DND-41 (cell line): ENCODE measurements at regions not wholly inside any gene's neighbourhood (a gene's known extent, or its start where the extent isn't known, plus 50 kb on each side); places are given as distances from the start of the nearest gene placed in this dataset.

ENCODE experiments used
- ATAC-seq: fragments of 200-7000 bp; cut with Tn5 transposase; 3 replicates; pipeline ENCODE4 v1.9.1; 2021; ENCODE audit warnings: low read depth; ENCODE audit not compliant: insufficient read depth
- DNase-seq: peaks from one replicate; pipeline ENCODE4 v3.0.0-alpha.2; 2020
- H2AFZ ChIP-seq: 2 replicates; pipeline ENCODE4 v1.6.0; 2012; ENCODE audit warnings: low read depth, low read length
- H3K27ac ChIP-seq: 2 replicates; pipeline ENCODE4 v1.5.1; 2012; ENCODE audit warnings: low read length, inconsistent platforms
- H3K27me3 ChIP-seq: fragments of 200-600 bp; sonication (generic); 2 replicates; pipeline ENCODE4 v1.6.0; 2012; ENCODE audit warnings: low read length, mild to moderate bottlenecking, inconsistent platforms; ENCODE audit not compliant: insufficient read depth, poor library complexity
- H3K36me3 ChIP-seq: 2 replicates; pipeline ENCODE4 v1.5.1; 2012; ENCODE audit warnings: low read length, inconsistent platforms; ENCODE audit not compliant: insufficient read depth
- H3K4me1 ChIP-seq: 2 replicates; pipeline ENCODE4 v1.5.1; 2012; ENCODE audit warnings: mild to moderate bottlenecking, low read length; ENCODE audit not compliant: insufficient read depth
- H3K4me2 ChIP-seq: 2 replicates; pipeline ENCODE4 v1.6.0; 2012; ENCODE audit warnings: mild to moderate bottlenecking, moderate library complexity, low read length, inconsistent platforms; ENCODE audit not compliant: insufficient read depth
- H3K4me3 ChIP-seq, 2 experiments: fragments of 200-600 bp in 1 of 2; shearing (Covaris generic) in 1 of 2; 2 replicates each; pipeline ENCODE4 v1.5.1; 2012 to 2016; ENCODE audit warnings: inconsistent platforms in 2 of 2, low read length in 2 of 2, mild to moderate bottlenecking in 2 of 2, low read depth in 1 of 2, moderate library complexity in 1 of 2
- H3K79me2 ChIP-seq: 2 replicates; pipeline ENCODE4 v1.6.0; 2012; ENCODE audit warnings: low read length, inconsistent platforms; ENCODE audit not compliant: insufficient read depth
- H3K9ac ChIP-seq: 2 replicates; pipeline ENCODE4 v1.6.0; 2012; ENCODE audit warnings: low read depth, mild to moderate bottlenecking, inconsistent platforms, low read length, moderate library complexity
- H3K9me3 ChIP-seq: 2 replicates; pipeline ENCODE4 v1.5.1; 2012; ENCODE audit warnings: low read length, moderate library complexity, mild to moderate bottlenecking, inconsistent platforms; ENCODE audit not compliant: insufficient read depth, severe bottlenecking
- H4K20me1 ChIP-seq: 2 replicates; pipeline ENCODE4 v1.6.0; 2012; ENCODE audit warnings: low read length; ENCODE audit not compliant: insufficient read depth
- CTCF ChIP-seq: IDR thresholded peaks from 2 replicates; pipeline ENCODE4 v1.5.1; 2012; ENCODE audit warnings: borderline replicate concordance, low read length, moderate library complexity, mild to moderate bottlenecking; ENCODE audit not compliant: poor library complexity, severe bottlenecking; ENCODE audit errors: extremely low read depth
- EZH2 ChIP-seq: IDR thresholded peaks from 3 replicates; pipeline ENCODE4 v1.6.1; 2012; ENCODE audit warnings: borderline replicate concordance, low read depth, mild to moderate bottlenecking, moderate library complexity, low read length, inconsistent platforms; ENCODE audit not compliant: severe bottlenecking

GRCh38 chr3:64743156-64743886, 55.5 kb upstream of the ADAMTS9 start:
- ATAC-seq (no peak), DNase-seq (no peak)
- TF ChIP-seq CTCF: no peak
- TF ChIP-seq EZH2: no peak
- H2AFZ ChIP-seq: no peak overlapping the region
- H3K79me2 ChIP-seq: no peaks in the 10 kb centered on the region
- H3K27ac ChIP-seq: no peak overlapping the region
- no peak overlapping the region for H3K4me2 ChIP-seq
- no peak overlapping the region for H3K9ac ChIP-seq
- H3K27me3 ChIP-seq: no peaks in the 10 kb centered on the region
- H4K20me1 ChIP-seq: no peaks in the 10 kb centered on the region
- no peak overlapping the region for H3K4me3 ChIP-seq
- H3K9me3 ChIP-seq: no peaks in the 10 kb centered on the region
- no peaks in the 10 kb centered on the region for H3K4me1 ChIP-seq
- H3K36me3 ChIP-seq: no peaks in the 10 kb centered on the region

- Histone ChIP-seq H3K27me3 (no peaks in the 10 kb centered on the region), H3K4me1 (no peaks in the 10 kb centered on the region), H3K9me3 (no peaks in the 10 kb centered on the region), H2AFZ (no peak overlapping the region), H3K79me2 (no peaks in the 10 kb centered on the region), H4K20me1 (no peaks in the 10 kb centered on the region), H3K27ac (no peak overlapping the region), H3K4me3 (no peak overlapping the region), H3K4me2 (no peak overlapping the region), H3K36me3 (no peaks in the 10 kb centered on the region), H3K9ac (no peak overlapping the region)
- DNase-seq (no peak), ATAC-seq (no peak)
- TF ChIP-seq EZH2 (no peak), CTCF (no peak)
Observed at GRCh38 chr3:64741341-64741740, 53.5 kb upstream of the ADAMTS9 start.

- ATAC-seq (no peak), DNase-seq (no peak)
- H3K27ac ChIP-seq: no peak overlapping the region
- H3K4me3 ChIP-seq: no peak overlapping the region
- no peak overlapping the region for H3K4me2 ChIP-seq
- no peak for TF ChIP-seq CTCF
- no peak overlapping the region for H2AFZ ChIP-seq
- no peaks in the 10 kb centered on the region for H3K9me3 ChIP-seq
- H3K36me3 ChIP-seq: no peaks in the 10 kb centered on the region
- no peaks in the 10 kb centered on the region for H3K79me2 ChIP-seq
- H3K9ac ChIP-seq: no peak overlapping the region
- no peaks in the 10 kb centered on the region for H3K4me1 ChIP-seq
- H3K27me3 ChIP-seq: no peaks in the 10 kb centered on the region
- H4K20me1 ChIP-seq: no peaks in the 10 kb centered on the region
Observed at GRCh38 chr3:64739971-64740631, 52.3 kb upstream of the ADAMTS9 start.
